Ishikawa (cell line): ENCODE measurements at regions not wholly inside any gene's neighbourhood (a gene's known extent, or its start where the extent isn't known, plus 50 kb on each side); places are given as distances from the start of the nearest gene placed in this dataset.

Experiments used
- CEBPB ChIP-seq: IDR thresholded peaks from 2 replicates; pipeline ENCODE4 v1.6.1; 2012
- CREB1 ChIP-seq: IDR thresholded peaks from 2 replicates; pipeline ENCODE4 v1.6.1; 2012; ENCODE audit warnings: low read depth
- EGR1 ChIP-seq: IDR thresholded peaks from 2 replicates; pipeline ENCODE4 v1.6.1; 2012
- EP300 ChIP-seq: IDR thresholded peaks from 2 replicates; pipeline ENCODE4 v1.6.1; 2012; ENCODE audit warnings: borderline replicate concordance
- FOXM1 ChIP-seq: IDR thresholded peaks from 2 replicates; pipeline ENCODE4 v1.6.1; 2012; ENCODE audit warnings: low read depth, borderline replicate concordance
- MAX ChIP-seq: IDR thresholded peaks from 2 replicates; pipeline ENCODE4 v1.6.1; 2012
- NFIC ChIP-seq: IDR thresholded peaks from 2 replicates; pipeline ENCODE4 v1.6.1; 2012
- RAD21 ChIP-seq: IDR thresholded peaks from 2 replicates; pipeline ENCODE4 v1.6.1; 2012; ENCODE audit warnings: low read depth
- REST ChIP-seq: IDR thresholded peaks from 2 replicates; pipeline ENCODE4 v1.6.1; 2012; ENCODE audit warnings: low read depth, mild to moderate bottlenecking
- TAF1 ChIP-seq: IDR thresholded peaks from 2 replicates; pipeline ENCODE4 v1.6.1; 2012; ENCODE audit warnings: low read depth, mild to moderate bottlenecking
- TCF12 ChIP-seq: IDR thresholded peaks from 2 replicates; pipeline ENCODE4 v1.6.1; 2012; ENCODE audit warnings: low read depth
- TEAD4 ChIP-seq: IDR thresholded peaks from 2 replicates; pipeline ENCODE4 v1.6.1; 2012
- USF1 ChIP-seq: IDR thresholded peaks from 2 replicates; pipeline ENCODE4 v1.6.1; 2012
- YY1 ChIP-seq: IDR thresholded peaks from 2 replicates; pipeline ENCODE4 v1.6.1; 2012; ENCODE audit warnings: low read depth
- ZBTB7A ChIP-seq: IDR thresholded peaks from 2 replicates; pipeline ENCODE4 v1.6.1; 2012; ENCODE audit warnings: low read depth

GRCh38 chr4:179164267-179164999 lies 1722.2 kb upstream of the AGA start:
- TF ChIP-seq USF1 (no peak), CREB1 (no peak), EGR1 (no peak), RAD21 (no peak), ZBTB7A (no peak), NFIC (no peak), EP300 (no peak), REST (no peak), YY1 (no peak), TAF1 (no peak), TEAD4 (no peak), TCF12 (no peak), MAX (no peak), CEBPB (no peak), FOXM1 (no peak)

- TF ChIP-seq YY1 (no peak), MAX (no peak), TAF1 (no peak), CEBPB (no peak), ZBTB7A (no peak), TEAD4 (no peak), RAD21 (no peak), REST (no peak), EP300 (no peak), USF1 (no peak), NFIC (no peak), CREB1 (no peak), EGR1 (no peak), FOXM1 (no peak), TCF12 (no peak)
Measured at GRCh38 chr4:179165000-179165738, 1722.9 kb upstream of the AGA start.

- no peak for TF ChIP-seq FOXM1
- TF ChIP-seq REST, result no peak
- TF ChIP-seq EGR1, result no peak
- no peak for TF ChIP-seq TEAD4
- TF ChIP-seq TAF1, result no peak
- no peak for TF ChIP-seq TCF12
- TF ChIP-seq CREB1, result no peak
- TF ChIP-seq NFIC, result no peak
- TF ChIP-seq RAD21, result no peak
- TF ChIP-seq ZBTB7A, result no peak
- TF ChIP-seq YY1, result no peak
Measured at GRCh38 chr4:179165862-179166261, 1723.6 kb upstream of the AGA start.

- no peak for TF ChIP-seq CEBPB
- no peak for TF ChIP-seq TCF12
- TF ChIP-seq FOXM1, result no peak
- TF ChIP-seq REST, result no peak
- no peak for TF ChIP-seq RAD21
- TF ChIP-seq NFIC, result no peak
- no peak for TF ChIP-seq MAX
- TF ChIP-seq TAF1, result no peak
- no peak for TF ChIP-seq YY1
- TF ChIP-seq USF1, result no peak
- TF ChIP-seq TEAD4, result no peak
- no peak for TF ChIP-seq EGR1
- no peak for TF ChIP-seq CREB1
- TF ChIP-seq EP300, result no peak
- TF ChIP-seq ZBTB7A, result no peak
Measured at GRCh38 chr4:179182741-179183140, 1740.5 kb upstream of the AGA start.
